Stomach smooth muscle (tissue), 2 donors: ENCODE measurements at regions not wholly inside any gene's neighbourhood (a gene's known extent, or its start where the extent isn't known, plus 50 kb on each side); places are given as distances from the start of the nearest gene placed in this dataset.

Experiments used
- H3K27ac ChIP-seq: one replicate; pipeline ENCODE4 v1.7.0; 2013; ENCODE audit warnings: mild to moderate bottlenecking, low read length, inconsistent platforms
- H3K27me3 ChIP-seq, 2 donors: one replicate each; pipeline ENCODE4 v1.7.0; 2013; ENCODE audit warnings: low read length in 2 of 2; ENCODE audit not compliant: insufficient read depth in 2 of 2, control insufficient read depth in 1 of 2
- H3K36me3 ChIP-seq, 2 donors: one replicate each; pipeline ENCODE4 v1.7.0; 2013; ENCODE audit warnings: low read length in 2 of 2; ENCODE audit not compliant: control insufficient read depth in 2 of 2, insufficient read depth in 2 of 2
- H3K4me1 ChIP-seq: one replicate; pipeline ENCODE4 v1.7.0; 2013; ENCODE audit warnings: low read length; ENCODE audit not compliant: control insufficient read depth, insufficient read depth
- H3K4me3 ChIP-seq, 2 donors: one replicate each; pipeline ENCODE4 v1.7.0; 2013; ENCODE audit warnings: low read length in 2 of 2
- H3K9ac ChIP-seq, 2 donors: one replicate each; pipeline ENCODE4 v1.7.0; 2013; ENCODE audit warnings: low read length in 2 of 2, mild to moderate bottlenecking in 1 of 2
- H3K9me3 ChIP-seq, 2 donors: one replicate each; pipeline ENCODE4 v1.7.0; 2013; ENCODE audit warnings: low read length in 2 of 2; ENCODE audit not compliant: control insufficient read depth in 2 of 2
- donor health status: healthy.
- donor health status: Pancreatic carcinoma.

- Histone ChIP-seq H3K27ac (no peak overlapping the region), H3K4me1 (peaks cover 20% of the 10 kb centered on the region), H3K9ac (no peak overlapping the region)
Observed at GRCh38 chr20:50276119-50277063, 85.8 kb downstream of the CEBPB start.

GRCh38 chr20:50277064-50277415 lies 86.4 kb downstream of the CEBPB start:
- H3K9ac ChIP-seq: no peak overlapping the region
- no peak overlapping the region for H3K4me3 ChIP-seq
- no peaks in the 10 kb centered on the region for H3K36me3 ChIP-seq
- H3K27ac ChIP-seq: no peak overlapping the region
- H3K27me3 ChIP-seq: no peaks in the 10 kb centered on the region
- no peaks in the 10 kb centered on the region for H3K9me3 ChIP-seq
- H3K4me1 ChIP-seq: peaks cover 20% of the 10 kb centered on the region

More at GRCh38 chr20:50276119-50277063, 85.8 kb downstream of the CEBPB start:
- no peaks in the 10 kb centered on the region for H3K9me3 ChIP-seq
- no peaks in the 10 kb centered on the region for H3K36me3 ChIP-seq
- no peak overlapping the region for H3K4me3 ChIP-seq
- no peaks in the 10 kb centered on the region for H3K27me3 ChIP-seq

- peaks cover 20% of the 10 kb centered on the region for H3K4me1 ChIP-seq
- no peak overlapping the region for H3K4me3 ChIP-seq
- H3K9ac ChIP-seq: no peak overlapping the region
- no peak overlapping the region for H3K27ac ChIP-seq
- H3K27me3 ChIP-seq: no peaks in the 10 kb centered on the region
- H3K36me3 ChIP-seq: no peaks in the 10 kb centered on the region
- no peaks in the 10 kb centered on the region for H3K9me3 ChIP-seq
Observed at GRCh38 chr20:50277460-50278376, 87.1 kb downstream of the CEBPB start.

GRCh38 chr20:50278377-50278683 lies 87.7 kb downstream of the CEBPB start:
- Histone ChIP-seq H3K27me3 (no peaks in the 10 kb centered on the region), H3K4me1 (peaks cover 17% of the 10 kb centered on the region), H3K9me3 (no peaks in the 10 kb centered on the region), H3K36me3 (no peaks in the 10 kb centered on the region), H3K9ac (no peak overlapping the region), H3K4me3 (no peak overlapping the region), H3K27ac (no peak overlapping the region)

- H3K27me3 ChIP-seq: no peaks in the 10 kb centered on the region
- H3K27ac ChIP-seq: no peak overlapping the region
- peaks cover 14% of the 10 kb centered on the region for H3K4me1 ChIP-seq
- no peaks in the 10 kb centered on the region for H3K9me3 ChIP-seq
- no peak overlapping the region for H3K4me3 ChIP-seq
- H3K36me3 ChIP-seq: no peaks in the 10 kb centered on the region
- H3K9ac ChIP-seq: no peak overlapping the region
Observed at GRCh38 chr20:50278684-50279531, 88.3 kb downstream of the CEBPB start.

GRCh38 chr20:50279988-50280850 lies 89.6 kb downstream of the CEBPB start:
- Histone ChIP-seq H3K4me3 (no peak overlapping the region), H3K9me3 (no peaks in the 10 kb centered on the region), H3K4me1 (peaks cover 21% of the 10 kb centered on the region), H3K27me3 (no peaks in the 10 kb centered on the region), H3K36me3 (no peaks in the 10 kb centered on the region), H3K27ac (no peak overlapping the region), H3K9ac (no peak overlapping the region)

- Histone ChIP-seq H3K9ac (no peak overlapping the region), H3K36me3 (no peaks in the 10 kb centered on the region), H3K4me1 (peaks cover 27% of the 10 kb centered on the region), H3K9me3 (no peaks in the 10 kb centered on the region), H3K27ac (no peak overlapping the region), H3K4me3 (no peak overlapping the region), H3K27me3 (no peaks in the 10 kb centered on the region)
Observed at GRCh38 chr20:50280851-50281655, 90.4 kb downstream of the CEBPB start.

GRCh38 chr20:50281831-50282591 lies 91.4 kb downstream of the CEBPB start:
- Histone ChIP-seq H3K27me3 (no peaks in the 10 kb centered on the region), H3K36me3 (no peaks in the 10 kb centered on the region), H3K4me3 (no peak overlapping the region), H3K9ac (no peak overlapping the region), H3K9me3 (no peaks in the 10 kb centered on the region), H3K27ac (no peak overlapping the region), H3K4me1 (peaks cover 28% of the 10 kb centered on the region)
